RPMI8226 (cell line): ENCODE measurements at regions not wholly inside any gene's neighbourhood (a gene's known extent, or its start where the extent isn't known, plus 50 kb on each side); places are given as distances from the start of the nearest gene placed in this dataset.

Experiments
- DNase-seq: peaks from one replicate; pipeline ENCODE4 v3.0.0-alpha.2; 2015

GRCh38 chrX:107502316-107502715, 52.9 kb downstream of the FRMPD3 start:
- no peak for DNase-seq

GRCh38 chrX:107504006-107504405, 54.6 kb downstream of the FRMPD3 start:
- DNase-seq: peak; percentile 26

- no peak for DNase-seq
Observed at GRCh38 chrX:107505223-107505622, 55.8 kb downstream of the FRMPD3 start.

- no peak for DNase-seq
Observed at GRCh38 chrX:107506596-107507031, 57.2 kb downstream of the FRMPD3 start.

- DNase-seq: no peak
Observed at GRCh38 chrX:107507093-107507743, 57.8 kb downstream of the FRMPD3 start.

- no peak for DNase-seq
Observed at GRCh38 chrX:107507744-107508117, 58.3 kb downstream of the FRMPD3 start.

- peak; percentile 34 for DNase-seq
Observed at GRCh38 chrX:107508925-107509324, 59.5 kb downstream of the FRMPD3 start.

GRCh38 chrX:107514944-107515343, 65.5 kb downstream of the FRMPD3 start:
- DNase-seq: no peak

GRCh38 chrX:107521877-107522586, 72.6 kb downstream of the FRMPD3 start:
- no peak for DNase-seq

GRCh38 chrX:107522901-107523300, 73.4 kb downstream of the FRMPD3 start:
- DNase-seq: no peak

GRCh38 chrX:107526141-107526540, 76.7 kb downstream of the FRMPD3 start:
- no peak for DNase-seq

- DNase-seq: no peak
Observed at GRCh38 chrX:107530141-107530540, 80.7 kb downstream of the FRMPD3 start.

GRCh38 chrX:107537815-107538214, 88.4 kb downstream of the FRMPD3 start:
- DNase-seq: peak; percentile 32

- peak; percentile 31 for DNase-seq
Observed at GRCh38 chrX:107541244-107541643, 87.1 kb upstream of the PRPS1 start.

- no peak for DNase-seq
Observed at GRCh38 chrX:107542040-107542439, 86.3 kb upstream of the PRPS1 start.

- no peak for DNase-seq
Observed at GRCh38 chrX:107542500-107542899, 85.8 kb upstream of the PRPS1 start.

GRCh38 chrX:107547621-107548020, 80.7 kb upstream of the PRPS1 start:
- DNase-seq: no peak

- DNase-seq: no peak
Observed at GRCh38 chrX:107548775-107549174, 79.5 kb upstream of the PRPS1 start.

- no peak for DNase-seq
Observed at GRCh38 chrX:107549504-107549903, 78.8 kb upstream of the PRPS1 start.

- DNase-seq: no peak
Observed at GRCh38 chrX:107551546-107551945, 76.8 kb upstream of the PRPS1 start.

- no peak for DNase-seq
Observed at GRCh38 chrX:107552930-107553329, 75.4 kb upstream of the PRPS1 start.

- no peak for DNase-seq
Observed at GRCh38 chrX:107556967-107557366, 71.3 kb upstream of the PRPS1 start.

GRCh38 chrX:107559506-107559905, 68.8 kb upstream of the PRPS1 start:
- no peak for DNase-seq

GRCh38 chrX:107560041-107560440, 68.3 kb upstream of the PRPS1 start:
- no peak for DNase-seq

GRCh38 chrX:107560980-107561379, 67.3 kb upstream of the PRPS1 start:
- DNase-seq: no peak
